ENCODE measurements at regions not wholly inside any gene's neighbourhood (a gene's known extent, or its start where the extent isn't known, plus 50 kb on each side); places are given as distances from the start of the nearest gene placed in this dataset.

- TF ChIP-seq, protein P1, sequence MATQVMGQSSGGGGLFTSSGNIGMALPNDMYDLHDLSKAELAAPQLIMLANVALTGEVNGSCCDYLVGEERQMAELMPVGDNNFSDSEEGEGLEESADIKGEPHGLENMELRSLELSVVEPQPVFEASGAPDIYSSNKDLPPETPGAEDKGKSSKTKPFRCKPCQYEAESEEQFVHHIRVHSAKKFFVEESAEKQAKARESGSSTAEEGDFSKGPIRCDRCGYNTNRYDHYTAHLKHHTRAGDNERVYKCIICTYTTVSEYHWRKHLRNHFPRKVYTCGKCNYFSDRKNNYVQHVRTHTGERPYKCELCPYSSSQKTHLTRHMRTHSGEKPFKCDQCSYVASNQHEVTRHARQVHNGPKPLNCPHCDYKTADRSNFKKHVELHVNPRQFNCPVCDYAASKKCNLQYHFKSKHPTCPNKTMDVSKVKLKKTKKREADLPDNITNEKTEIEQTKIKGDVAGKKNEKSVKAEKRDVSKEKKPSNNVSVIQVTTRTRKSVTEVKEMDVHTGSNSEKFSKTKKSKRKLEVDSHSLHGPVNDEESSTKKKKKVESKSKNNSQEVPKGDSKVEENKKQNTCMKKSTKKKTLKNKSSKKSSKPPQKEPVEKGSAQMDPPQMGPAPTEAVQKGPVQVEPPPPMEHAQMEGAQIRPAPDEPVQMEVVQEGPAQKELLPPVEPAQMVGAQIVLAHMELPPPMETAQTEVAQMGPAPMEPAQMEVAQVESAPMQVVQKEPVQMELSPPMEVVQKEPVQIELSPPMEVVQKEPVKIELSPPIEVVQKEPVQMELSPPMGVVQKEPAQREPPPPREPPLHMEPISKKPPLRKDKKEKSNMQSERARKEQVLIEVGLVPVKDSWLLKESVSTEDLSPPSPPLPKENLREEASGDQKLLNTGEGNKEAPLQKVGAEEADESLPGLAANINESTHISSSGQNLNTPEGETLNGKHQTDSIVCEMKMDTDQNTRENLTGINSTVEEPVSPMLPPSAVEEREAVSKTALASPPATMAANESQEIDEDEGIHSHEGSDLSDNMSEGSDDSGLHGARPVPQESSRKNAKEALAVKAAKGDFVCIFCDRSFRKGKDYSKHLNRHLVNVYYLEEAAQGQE (IDR thresholded peaks at IDR 0.05; ENCODE audit: low read depth), result no peak
- no peak for TF ChIP-seq FOSL1 (IDR thresholded peaks at IDR 0.05; ENCODE audit: low read depth)
- no peak for TF ChIP-seq RAD21 (IDR thresholded peaks at IDR 0.05; ENCODE audit: low read depth)
- TF ChIP-seq ATF3 (IDR thresholded peaks at IDR 0.05), result no peak
- no peak for TF ChIP-seq EZH2 (IDR thresholded peaks at IDR 0.05)
- TF ChIP-seq YY1 (IDR thresholded peaks at IDR 0.05; ENCODE audit: extremely low read depth, insufficient replicate concordance, low read depth, low read length), result no peak
- TF ChIP-seq EGR1 (IDR thresholded peaks at IDR 0.05; ENCODE audit: low read depth), result no peak
- TF ChIP-seq CEBPB (IDR thresholded peaks at IDR 0.05; ENCODE audit: low read depth), result no peak
- TF ChIP-seq, protein P2, sequence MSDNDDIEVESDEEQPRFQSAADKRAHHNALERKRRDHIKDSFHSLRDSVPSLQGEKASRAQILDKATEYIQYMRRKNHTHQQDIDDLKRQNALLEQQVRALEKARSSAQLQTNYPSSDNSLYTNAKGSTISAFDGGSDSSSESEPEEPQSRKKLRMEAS (IDR thresholded peaks at IDR 0.05), result no peak
- ChIA-PET CTCF (no interaction called here), POLR2A (no interaction called here), RAD21 (ENCODE audit: low non-redundant PET in 1 of 2, low total read pairs in 2 of 2, uncharacterized antibody in 2 of 2, unreplicated experiment in 2 of 2) (no interaction called here)
- Histone ChIP-seq H2AFZ (ENCODE audit: low read depth, low read length, poor library complexity, severe bottlenecking) (no peak overlapping the region), H3K4me2 (ENCODE audit: low read length) (no peak overlapping the region), H3K4me1 (ENCODE audit: control insufficient read depth in 1 of 2, insufficient read depth in 2 of 2, low read length in 2 of 2) (peaks cover 19 to 42% of the 10 kb centered on the region in 2 experiments), H3K36me3 (ENCODE audit: control insufficient read depth in 1 of 2, insufficient read depth in 2 of 2, low read length in 2 of 2) (no peaks in the 10 kb centered on the region), H3K9ac (ENCODE audit: low read length) (no peak overlapping the region), H3K79me2 (ENCODE audit: insufficient read depth, low read length) (no peaks in the 10 kb centered on the region), H3K9me2 (ENCODE audit: insufficient read depth) (no peaks in the 10 kb centered on the region), H3K27ac (ENCODE audit: low read depth, low read length) (no peak overlapping the region), H3K9me3 (ENCODE audit: control insufficient read depth in 1 of 2, insufficient read depth in 1 of 2, low read depth in 1 of 2, low read length in 2 of 2) (no peaks in the 10 kb centered on the region), H3K4me3 (replicated peaks in 1 of 2; ENCODE audit: low read depth in 1 of 2, low read length in 2 of 2) (no peak overlapping the region), H3K27me3 (ENCODE audit: insufficient read depth, low read length) (no peaks in the 10 kb centered on the region), H4K20me1 (ENCODE audit: insufficient read depth) (no peaks in the 10 kb centered on the region)
- no peak for ATAC-seq
- intact Hi-C loops (cut with micrococcal nuclease), result no loop called here
- no peak for DNase-seq (ENCODE audit: low read depth, low spot score)
- no TSS peak for BruUV-seq (replicated peaks)
Measured at GRCh38 chr2:109701362-109701761, 87.2 kb downstream of the SOWAHC start.
